ENCODE measurements at regions not wholly inside any gene's neighbourhood (a gene's known extent, or its start where the extent isn't known, plus 50 kb on each side); places are given as distances from the start of the nearest gene placed in this dataset.

DNA sequence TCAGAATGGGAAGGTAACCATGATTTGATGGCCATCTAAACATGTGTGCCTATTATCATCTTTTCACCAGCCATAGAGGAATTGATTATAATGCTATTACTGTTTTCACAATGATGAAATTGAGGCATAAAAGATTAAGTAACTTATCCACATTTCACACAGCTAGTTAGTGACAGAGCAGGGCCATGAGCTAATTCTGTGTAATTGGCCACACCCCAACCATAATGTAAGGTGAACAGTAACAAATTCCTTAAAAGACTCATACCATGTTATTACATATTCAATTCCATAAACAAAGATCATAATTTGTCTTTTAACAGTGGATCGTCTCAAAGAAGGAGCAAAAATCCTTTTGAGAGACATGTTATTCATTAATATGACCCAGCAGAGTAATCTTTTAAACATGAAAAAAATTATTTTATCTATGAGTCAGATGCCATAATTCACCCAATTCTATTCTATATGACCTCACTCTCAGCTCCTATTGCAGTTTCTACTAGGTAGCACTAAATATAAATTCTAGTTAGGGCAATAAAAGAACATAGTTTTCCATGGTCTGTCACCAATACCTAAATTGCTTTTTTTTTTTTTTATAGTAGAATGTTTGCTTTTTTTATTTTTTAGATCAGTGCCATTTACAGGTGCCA lies 475.8 kb upstream of the SLC39A10 start (continued):
- TF ChIP-seq, protein P1, sequence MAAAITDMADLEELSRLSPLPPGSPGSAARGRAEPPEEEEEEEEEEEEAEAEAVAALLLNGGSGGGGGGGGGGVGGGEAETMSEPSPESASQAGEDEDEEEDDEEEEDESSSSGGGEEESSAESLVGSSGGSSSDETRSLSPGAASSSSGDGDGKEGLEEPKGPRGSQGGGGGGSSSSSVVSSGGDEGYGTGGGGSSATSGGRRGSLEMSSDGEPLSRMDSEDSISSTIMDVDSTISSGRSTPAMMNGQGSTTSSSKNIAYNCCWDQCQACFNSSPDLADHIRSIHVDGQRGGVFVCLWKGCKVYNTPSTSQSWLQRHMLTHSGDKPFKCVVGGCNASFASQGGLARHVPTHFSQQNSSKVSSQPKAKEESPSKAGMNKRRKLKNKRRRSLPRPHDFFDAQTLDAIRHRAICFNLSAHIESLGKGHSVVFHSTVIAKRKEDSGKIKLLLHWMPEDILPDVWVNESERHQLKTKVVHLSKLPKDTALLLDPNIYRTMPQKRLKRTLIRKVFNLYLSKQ (tag by site-specific recombination; IDR thresholded peaks at IDR 0.05; ENCODE audit: borderline replicate concordance) = no peak

GRCh38 chr2:195168369-195168768 lies 488.7 kb upstream of the SLC39A10 start:
- Histone ChIP-seq H3K4me1 (ENCODE audit: control insufficient read depth, insufficient read depth, low read length) (no peaks in the 10 kb centered on the region), H3K27ac (ENCODE audit: extremely low read depth, low read depth, low read length) (no peak overlapping the region), H3K9me3 (ENCODE audit: control insufficient read depth, insufficient read depth, low read depth, low read length) (no peaks in the 10 kb centered on the region), H3K36me3 (ENCODE audit: control insufficient read depth in 2 of 2, insufficient read depth in 1 of 2, low read length in 2 of 2) (no peaks in the 10 kb centered on the region), H3K4me3 (ENCODE audit: low read depth, low read length) (no peak overlapping the region)
- ChIA-PET CTCF (interaction anchor here (0.7 kb wide), 1 partner anchor 179 kb away, joined by 3 read pairs; no protein-coding TSS in a partner anchor), POLR2A (no interaction called here)
- TF ChIP-seq ZNF660 (tag by site-specific recombination; IDR thresholded peaks at IDR 0.05) = no peak
- no peak for TF ChIP-seq YY2 (tag by site-specific recombination; IDR thresholded peaks at IDR 0.05)
- no peak for TF ChIP-seq PBX3 (CRISPR knock-in tag; IDR thresholded peaks at IDR 0.05)
- TF ChIP-seq ZNF792 (tag by site-specific recombination; IDR thresholded peaks at IDR 0.05) = no peak
- no peak for TF ChIP-seq ZSCAN23 (tag by site-specific recombination; IDR thresholded peaks at IDR 0.05)
- no peak for TF ChIP-seq ZNF214 (tag by site-specific recombination; IDR thresholded peaks at IDR 0.05; ENCODE audit: borderline replicate concordance)
- TF ChIP-seq, protein P1 (tag by site-specific recombination; IDR thresholded peaks at IDR 0.05; ENCODE audit: borderline replicate concordance) = no peak
- no peak for TF ChIP-seq ZNF366 (tag by site-specific recombination; conservative IDR thresholded peaks at IDR 0.05)

GRCh38 chr2:195164930-195165329 lies 492.1 kb upstream of the SLC39A10 start:
- Histone ChIP-seq H3K9me3 (ENCODE audit: control insufficient read depth, insufficient read depth, low read depth, low read length) (no peaks in the 10 kb centered on the region), H3K4me1 (ENCODE audit: control insufficient read depth, insufficient read depth, low read length) (no peaks in the 10 kb centered on the region), H3K4me3 (ENCODE audit: low read depth, low read length) (no peak overlapping the region), H3K27ac (ENCODE audit: extremely low read depth, low read depth, low read length) (no peak overlapping the region), H3K36me3 (ENCODE audit: control insufficient read depth in 2 of 2, insufficient read depth in 1 of 2, low read length in 2 of 2) (no peaks in the 10 kb centered on the region)
- ChIA-PET CTCF (no interaction called here), POLR2A (no interaction called here)
- TF ChIP-seq ZSCAN16 (tag by site-specific recombination; IDR thresholded peaks at IDR 0.05) (no peak), ZSCAN30 (tag by site-specific recombination; IDR thresholded peaks at IDR 0.05) (no peak), KLF8 (tag by site-specific recombination; IDR thresholded peaks at IDR 0.05) (no peak), ZNF792 (tag by site-specific recombination; IDR thresholded peaks at IDR 0.05) (no peak)
- TF ChIP-seq, protein P2, sequence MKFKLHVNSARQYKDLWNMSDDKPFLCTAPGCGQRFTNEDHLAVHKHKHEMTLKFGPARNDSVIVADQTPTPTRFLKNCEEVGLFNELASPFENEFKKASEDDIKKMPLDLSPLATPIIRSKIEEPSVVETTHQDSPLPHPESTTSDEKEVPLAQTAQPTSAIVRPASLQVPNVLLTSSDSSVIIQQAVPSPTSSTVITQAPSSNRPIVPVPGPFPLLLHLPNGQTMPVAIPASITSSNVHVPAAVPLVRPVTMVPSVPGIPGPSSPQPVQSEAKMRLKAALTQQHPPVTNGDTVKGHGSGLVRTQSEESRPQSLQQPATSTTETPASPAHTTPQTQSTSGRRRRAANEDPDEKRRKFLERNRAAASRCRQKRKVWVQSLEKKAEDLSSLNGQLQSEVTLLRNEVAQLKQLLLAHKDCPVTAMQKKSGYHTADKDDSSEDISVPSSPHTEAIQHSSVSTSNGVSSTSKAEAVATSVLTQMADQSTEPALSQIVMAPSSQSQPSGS (tag by site-specific recombination; IDR thresholded peaks at IDR 0.05; ENCODE audit: low read depth) = no peak
- TF ChIP-seq, protein P3, sequence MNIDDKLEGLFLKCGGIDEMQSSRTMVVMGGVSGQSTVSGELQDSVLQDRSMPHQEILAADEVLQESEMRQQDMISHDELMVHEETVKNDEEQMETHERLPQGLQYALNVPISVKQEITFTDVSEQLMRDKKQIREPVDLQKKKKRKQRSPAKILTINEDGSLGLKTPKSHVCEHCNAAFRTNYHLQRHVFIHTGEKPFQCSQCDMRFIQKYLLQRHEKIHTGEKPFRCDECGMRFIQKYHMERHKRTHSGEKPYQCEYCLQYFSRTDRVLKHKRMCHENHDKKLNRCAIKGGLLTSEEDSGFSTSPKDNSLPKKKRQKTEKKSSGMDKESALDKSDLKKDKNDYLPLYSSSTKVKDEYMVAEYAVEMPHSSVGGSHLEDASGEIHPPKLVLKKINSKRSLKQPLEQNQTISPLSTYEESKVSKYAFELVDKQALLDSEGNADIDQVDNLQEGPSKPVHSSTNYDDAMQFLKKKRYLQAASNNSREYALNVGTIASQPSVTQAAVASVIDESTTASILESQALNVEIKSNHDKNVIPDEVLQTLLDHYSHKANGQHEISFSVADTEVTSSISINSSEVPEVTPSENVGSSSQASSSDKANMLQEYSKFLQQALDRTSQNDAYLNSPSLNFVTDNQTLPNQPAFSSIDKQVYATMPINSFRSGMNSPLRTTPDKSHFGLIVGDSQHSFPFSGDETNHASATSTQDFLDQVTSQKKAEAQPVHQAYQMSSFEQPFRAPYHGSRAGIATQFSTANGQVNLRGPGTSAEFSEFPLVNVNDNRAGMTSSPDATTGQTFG (tag by site-specific recombination; IDR thresholded peaks at IDR 0.05; ENCODE audit: borderline replicate concordance) = no peak
- TF ChIP-seq, protein P4, sequence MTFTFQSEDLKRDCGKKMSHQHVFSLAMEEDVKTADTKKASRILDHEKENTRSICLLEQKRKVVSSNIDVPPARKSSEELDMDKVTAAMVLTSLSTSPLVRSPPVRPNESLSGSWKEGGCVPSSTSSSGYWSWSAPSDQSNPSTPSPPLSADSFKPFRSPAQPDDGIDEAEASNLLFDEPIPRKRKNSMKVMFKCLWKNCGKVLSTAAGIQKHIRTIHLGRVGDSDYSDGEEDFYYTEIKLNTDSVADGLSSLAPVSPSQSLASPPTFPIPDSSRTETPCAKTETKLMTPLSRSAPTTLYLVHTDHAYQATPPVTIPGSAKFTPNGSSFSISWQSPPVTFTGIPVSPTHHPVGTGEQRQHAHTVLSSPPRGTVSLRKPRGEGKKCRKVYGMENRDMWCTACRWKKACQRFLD (tag by site-specific recombination; IDR thresholded peaks at IDR 0.05) = no peak
